HG02885 (cell line): ENCODE measurements at regions not wholly inside any gene's neighbourhood (a gene's known extent, or its start where the extent isn't known, plus 50 kb on each side); places are given as distances from the start of the nearest gene placed in this dataset.
"Not testable (repeated sequence)": the region's sequence is repeated elsewhere in the genome, so short reads cannot be mapped to it uniquely, and the experiment has no call there.

Experiments used
- ATAC-seq: cut with Tn5 transposase; IDR thresholded peaks from one replicate; pipeline ENCODE4 v1.9.1; 2021; ENCODE audit warnings: mild to moderate bottlenecking; ENCODE audit not compliant: unreplicated experiment, poor library complexity

DNA sequence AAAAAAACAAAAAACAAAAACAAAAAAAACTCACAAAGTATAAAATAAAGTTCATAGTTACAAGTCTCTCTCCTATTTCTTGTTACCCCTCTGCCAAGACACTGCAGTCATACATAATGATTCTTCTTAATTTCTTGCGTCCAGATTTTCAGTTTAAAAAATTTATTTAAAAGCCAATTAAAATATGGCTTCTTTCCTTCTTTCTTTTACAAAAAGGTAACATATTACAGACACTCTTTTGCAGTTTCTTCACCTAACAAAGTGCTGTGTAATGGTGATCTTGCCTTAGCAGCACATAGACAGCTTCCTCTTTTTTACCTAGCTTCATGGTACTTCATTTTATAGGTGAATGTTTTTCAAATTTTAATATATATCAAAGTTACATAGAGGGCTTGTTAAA lies 136.1 kb upstream of the SGO1 start:
- ATAC-seq: no peak

DNA sequence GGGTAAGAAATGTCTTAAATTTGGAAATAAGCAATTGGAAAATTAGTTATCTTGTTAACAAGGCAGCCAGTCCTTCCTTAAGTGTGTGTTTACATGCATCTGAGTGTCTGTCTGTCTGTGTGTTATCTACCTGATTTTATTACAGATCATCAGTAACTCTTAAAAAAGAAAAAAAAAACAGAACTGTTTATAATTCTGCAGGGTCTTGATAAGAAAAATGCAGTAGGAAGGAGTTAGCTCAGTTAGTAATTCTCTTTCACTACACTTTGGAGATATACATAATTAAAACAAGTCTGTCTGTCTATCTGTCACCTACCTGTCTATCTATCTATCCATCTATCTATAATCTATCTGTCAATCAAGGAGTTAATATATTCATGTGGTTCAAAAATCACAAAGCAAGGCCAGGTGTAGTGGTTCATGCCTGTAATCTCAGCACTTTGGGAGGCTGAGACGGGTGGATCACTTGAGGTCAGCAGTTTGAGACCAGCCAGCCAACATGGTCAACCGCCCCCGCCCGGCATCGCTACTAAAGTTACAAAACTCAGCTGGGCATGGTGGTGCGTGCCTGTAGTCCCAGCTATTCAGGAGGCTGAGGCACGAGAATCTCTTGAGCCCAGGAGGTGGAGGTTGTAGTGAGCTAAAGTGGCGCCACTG lies 135.5 kb upstream of the SGO1 start:
- ATAC-seq: no peak

DNA sequence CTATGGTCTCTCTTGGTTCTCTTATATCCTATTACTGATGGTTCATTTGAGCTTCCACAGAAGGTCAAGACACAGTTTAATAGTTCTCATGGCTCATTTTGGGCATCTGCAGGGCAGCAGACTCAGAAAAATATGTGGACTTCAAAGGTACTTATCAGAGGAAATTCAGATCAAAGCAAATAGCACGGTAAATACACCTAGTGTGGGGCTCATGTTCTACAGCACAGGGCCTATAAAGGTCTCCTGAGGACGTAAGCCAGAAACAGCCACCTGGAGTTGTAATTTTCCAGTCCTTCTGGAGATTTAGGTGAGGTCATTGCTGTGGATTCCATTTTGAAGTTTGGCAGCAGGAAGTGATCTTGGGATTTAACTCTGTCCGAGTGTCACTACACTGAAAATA lies 134.5 kb upstream of the SGO1 start:
- ATAC-seq: no peak

DNA sequence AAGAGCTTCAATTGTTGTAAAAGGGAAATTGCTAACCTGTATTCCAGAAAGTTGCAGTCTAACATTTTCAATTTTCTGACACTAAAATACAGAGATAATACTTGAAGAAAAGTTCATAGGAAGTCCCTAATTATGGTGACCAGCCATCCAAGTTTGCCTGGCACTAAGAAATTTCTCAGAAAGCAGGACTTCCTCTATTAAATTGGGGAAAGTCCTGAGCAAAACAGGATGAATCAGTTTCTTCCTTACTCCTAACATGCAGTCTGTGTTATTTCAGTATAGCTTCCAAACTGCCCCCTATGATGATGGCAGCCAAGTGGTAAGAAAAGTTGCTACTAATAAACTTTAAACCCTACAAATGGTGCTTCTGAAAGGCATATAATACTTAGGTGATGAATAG lies 133.5 kb upstream of the SGO1 start:
- ATAC-seq: no peak

DNA sequence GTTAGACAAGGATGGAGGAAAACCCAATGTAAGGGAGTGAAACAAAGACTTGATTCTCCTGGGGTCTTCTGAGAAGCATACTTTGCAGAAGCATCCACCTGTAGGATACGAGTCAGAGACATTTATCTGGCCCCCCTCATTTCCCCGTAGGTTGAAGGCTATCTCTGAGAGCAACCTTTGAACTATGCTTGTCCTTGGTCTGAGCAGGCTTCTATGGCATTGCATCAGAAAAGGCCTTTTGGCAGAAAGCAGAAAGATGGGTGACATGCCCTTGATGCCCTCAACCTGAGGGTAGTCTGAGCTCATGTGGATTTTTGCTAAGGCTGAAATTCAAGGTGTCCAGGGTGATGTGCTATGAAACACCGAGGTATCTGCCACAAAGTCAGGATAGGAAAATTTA lies 131.6 kb upstream of the SGO1 start:
- ATAC-seq: no peak

DNA sequence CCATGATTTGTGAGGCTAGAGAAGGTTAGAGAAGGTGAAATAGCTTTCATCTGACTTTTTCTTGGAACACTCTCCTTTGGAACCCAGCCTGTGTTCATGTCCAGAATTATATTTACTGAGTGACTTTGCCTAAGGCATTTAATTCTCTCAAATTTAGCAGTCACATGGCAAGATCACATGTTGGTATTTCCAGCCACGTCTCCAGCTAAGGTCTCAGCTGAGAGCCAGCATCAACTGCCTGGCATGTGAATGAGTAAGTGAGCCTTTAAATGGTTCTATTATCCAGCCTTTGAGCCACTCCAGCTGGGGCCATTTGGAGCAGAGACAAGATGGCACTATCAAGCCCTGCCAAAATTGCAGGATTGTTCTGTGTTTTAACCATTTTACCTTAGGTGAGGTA lies 130.2 kb upstream of the SGO1 start:
- ATAC-seq: no peak

DNA sequence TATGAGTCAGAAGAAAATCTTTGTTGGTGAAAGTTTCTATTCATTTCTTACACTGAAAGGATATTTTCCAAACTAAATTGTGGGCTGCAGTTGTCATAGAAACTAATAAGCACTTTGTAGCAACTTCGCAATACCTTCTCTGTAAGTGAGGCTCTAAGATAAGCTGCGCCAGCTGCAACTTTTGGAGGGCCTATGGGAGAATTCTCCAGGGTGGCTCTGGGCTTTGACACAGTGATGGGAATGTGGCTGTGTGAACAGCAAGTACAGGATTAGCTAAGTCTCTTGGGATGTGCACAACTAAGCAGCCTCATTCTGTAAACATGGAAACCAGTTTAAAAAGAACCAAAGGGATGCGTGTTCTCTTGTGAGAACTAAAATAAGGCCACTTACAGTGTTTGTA lies 124.6 kb upstream of the SGO1 start:
- no peak for ATAC-seq

DNA sequence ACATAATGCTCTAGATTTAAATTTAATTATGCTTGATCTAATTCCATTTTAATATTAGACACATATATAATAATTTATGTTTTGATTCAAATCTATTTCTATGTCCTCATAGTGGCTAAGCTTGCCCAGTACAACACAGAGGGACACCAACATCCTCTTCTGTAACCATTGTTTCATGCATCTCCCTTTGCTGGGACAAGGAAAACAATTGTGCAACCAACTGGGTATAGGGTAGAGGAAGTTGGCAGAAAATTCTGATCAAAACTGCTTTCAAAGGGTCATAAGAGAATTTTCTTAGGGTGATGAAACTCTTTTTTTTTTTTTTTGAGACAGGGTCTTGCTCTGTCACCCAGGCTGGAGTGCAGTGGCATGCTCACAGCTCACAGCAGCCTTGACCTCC lies 121.4 kb upstream of the SGO1 start:
- ATAC-seq: no peak

DNA sequence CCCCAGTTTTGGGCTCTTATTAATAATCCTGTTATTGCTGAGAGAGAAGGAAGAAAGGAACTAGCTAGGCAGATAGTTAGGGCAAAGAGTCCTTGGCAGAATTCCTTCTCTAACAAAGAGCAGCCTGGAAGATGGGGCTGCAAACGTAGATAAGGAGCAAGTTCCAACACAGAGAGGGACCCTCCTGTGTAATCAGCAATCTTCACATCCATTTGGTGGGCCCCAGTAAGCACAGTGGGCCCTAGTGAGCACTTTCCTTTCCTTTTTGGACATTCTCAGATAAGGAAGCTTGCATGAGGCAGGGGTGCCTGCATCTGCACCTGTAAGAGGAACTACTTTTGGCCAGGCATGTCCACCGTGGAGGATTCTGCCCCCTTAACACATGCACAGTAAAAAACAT lies 119.6 kb upstream of the SGO1 start:
- no peak for ATAC-seq

DNA sequence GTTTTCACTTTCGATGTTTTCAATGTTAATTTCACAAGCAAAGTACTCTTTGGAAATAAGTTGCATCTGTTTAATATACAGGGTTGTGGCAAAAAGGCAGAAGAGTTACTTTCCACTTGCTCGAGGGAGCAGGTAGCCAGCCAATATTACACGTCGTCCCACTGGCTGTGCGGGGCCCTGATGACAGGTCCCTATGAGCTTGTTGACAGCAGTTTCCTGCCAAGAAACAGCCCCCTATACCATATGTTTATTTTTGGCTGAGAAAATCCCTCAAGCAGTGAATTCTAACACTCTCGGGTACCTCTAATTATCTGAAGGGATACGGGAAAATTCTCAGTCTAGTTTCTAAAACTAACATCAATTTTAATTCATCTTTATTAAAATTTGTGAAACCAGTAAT lies 116.8 kb upstream of the SGO1 start:
- ATAC-seq: no peak

DNA sequence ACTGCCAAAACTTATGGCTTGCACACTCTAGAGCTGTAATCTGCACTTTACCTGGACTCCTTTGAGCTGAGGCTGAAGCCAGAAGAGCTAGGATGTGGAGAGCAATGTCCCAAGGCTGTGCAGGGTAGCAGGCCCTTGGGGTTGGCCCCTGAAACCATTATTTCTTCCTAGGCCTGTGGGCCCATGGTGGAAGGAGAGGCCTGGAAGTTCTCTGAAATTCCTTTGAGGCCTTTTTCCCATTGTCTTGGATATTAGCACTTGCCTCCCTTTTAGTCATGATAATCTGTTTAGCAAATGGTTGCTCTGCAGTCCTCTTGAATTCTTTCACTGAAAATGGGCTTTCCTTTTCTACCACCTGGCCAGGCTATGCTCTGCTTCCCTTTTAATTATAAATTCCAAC lies 102.0 kb upstream of the SGO1 start:
- ATAC-seq: no peak

DNA sequence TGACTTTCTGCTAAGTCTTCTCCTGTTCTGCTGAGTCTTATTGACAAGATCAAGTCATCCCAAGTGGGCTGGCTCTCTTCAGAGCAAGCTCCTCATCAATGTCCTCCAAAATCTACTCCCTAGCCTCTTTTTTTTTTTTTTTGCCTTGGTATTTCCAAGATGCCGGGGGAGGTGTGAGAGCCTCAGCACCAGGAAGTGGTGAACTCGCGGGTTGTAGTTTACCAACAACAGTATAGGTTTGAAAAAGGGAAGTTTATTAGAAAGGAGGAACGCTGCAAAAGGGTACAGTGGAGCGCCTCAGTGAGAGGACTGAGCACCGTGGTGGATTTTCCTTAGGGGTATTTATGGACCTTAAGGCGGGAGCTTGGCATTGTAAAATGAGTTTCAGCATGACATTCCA lies 94.3 kb upstream of the SGO1 start:
- ATAC-seq: peak; percentile 90

DNA sequence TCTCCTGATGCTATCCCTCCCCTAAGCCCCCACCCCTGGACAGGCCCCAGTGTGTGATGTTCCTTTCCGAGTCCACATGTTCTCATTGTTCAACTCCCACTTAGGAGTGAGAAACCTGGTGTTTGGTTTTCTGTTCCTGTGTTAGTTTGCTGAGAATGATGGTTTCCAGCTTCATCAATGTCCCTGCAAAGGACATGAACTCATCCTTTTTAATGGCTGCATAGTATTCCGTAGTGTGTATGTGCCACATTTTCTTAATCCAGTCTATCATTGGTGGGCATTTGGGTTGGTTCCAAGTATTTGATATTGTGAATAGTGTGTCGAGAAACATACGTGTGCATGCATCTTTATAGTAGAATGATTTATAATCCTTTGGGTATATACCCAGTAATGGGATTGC lies 80.0 kb upstream of the SGO1 start:
- not testable (repeated sequence) for ATAC-seq

DNA sequence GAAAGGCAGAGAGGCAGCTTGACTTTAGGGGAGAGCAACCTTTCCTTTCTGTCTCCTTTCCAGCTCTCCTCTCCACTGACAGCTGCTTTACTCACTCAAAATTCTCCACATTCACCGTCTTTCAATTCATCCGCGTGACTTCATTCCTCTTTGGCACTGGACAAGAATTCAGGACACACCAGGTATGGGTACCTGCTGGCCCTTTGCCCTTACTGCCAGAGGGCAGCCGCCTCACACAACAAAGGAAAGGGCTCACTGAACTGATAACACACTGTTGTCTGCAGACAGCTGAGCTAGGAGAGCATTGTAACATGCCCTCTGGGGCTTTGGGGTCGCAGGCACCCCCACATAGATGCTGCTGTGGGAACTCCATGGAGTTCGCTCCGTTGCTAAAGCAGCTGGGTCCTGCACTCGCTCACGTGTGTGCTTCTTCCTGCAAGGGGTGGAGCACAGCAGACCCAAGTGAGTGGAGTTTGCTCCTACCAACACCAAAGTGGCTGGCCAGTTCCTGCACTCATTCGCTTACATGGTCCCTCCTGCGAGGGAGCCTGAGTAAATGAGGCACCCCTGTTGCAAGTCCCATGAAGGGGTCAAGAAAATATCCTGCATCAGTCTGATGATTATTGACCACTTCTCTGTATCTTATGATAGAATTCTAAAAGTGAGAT lies 79.0 kb upstream of the SGO1 start:
- no peak for ATAC-seq

DNA sequence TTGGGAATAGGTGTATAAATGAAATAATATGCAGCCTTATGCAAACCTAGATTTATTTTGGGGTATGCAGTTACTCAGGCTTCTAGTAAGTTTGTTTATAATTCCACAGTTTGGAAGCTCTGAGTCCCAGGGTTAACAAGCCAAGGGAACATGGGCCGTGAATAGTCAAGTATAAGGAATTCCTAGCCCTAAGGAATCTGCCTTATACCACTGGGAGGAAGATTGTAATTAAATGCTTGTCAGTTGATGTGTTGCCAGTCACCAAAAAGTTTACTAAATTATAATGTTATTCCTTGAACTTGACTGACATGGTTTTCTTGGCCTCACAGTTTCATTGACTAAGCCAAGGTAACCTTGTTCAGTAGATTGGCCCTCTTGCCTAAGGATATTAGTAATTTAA lies 72.4 kb upstream of the SGO1 start:
- no peak for ATAC-seq

DNA sequence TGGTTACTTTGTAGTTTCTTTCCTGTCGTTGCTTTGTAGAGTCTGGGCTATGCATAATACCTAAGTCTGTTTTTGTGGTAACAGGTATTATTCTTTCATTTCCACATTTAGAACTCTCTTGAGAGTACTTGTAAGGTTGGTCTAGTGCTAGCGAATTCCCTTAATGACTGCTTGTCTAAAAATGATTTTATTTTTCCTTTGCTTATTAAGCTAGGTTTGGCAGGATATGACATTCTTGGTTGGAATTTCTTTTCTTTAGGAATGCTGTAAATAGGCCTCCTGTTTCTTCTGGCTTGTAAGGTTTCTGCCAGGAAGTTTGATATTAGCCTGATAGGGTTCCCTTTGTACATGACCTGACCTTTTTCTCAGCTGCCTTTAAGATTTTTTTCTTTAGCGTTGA lies 70.1 kb upstream of the SGO1 start:
- peak; percentile 98 for ATAC-seq

DNA sequence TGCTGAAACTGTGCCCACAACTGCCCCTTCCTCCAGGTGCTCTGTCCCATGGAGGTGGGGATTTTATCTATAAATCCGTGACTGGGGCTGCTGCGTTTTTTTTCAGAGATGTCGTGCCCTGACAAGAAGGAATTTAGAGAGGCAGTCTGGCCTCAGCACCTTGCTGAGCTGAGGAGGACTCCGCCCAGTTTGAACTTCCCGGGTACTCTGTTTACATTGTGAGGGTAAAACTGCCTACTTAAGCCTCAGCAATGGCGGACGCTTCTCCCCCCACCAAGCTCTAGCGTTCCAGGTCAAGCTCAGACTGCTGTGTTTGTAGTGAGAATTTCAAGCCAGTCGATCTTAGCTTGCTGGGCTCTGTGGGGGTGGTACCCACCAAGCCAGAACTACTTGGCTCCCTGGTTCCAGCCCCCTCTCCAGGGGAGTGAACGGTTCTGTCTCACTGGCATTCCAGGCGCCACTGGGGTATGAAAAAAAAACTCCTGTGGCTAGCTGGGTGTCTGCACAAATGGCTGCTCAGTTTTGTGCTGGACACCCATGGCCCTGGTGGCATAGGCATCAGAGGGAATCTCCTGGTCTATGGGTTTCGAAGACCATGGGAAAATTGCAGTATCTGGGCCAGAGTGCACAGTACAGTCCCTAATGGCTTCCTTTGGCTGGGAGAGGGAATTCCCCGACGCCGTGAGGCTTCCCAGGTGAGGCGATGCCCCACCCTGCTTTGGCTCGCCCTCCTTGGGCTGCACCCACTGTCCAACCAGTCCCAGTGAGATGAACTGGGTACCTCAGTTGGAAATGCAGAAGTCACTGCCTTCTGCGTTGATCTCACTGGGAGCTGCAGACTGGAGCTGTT lies 68.5 kb upstream of the SGO1 start:
- ATAC-seq: no peak

DNA sequence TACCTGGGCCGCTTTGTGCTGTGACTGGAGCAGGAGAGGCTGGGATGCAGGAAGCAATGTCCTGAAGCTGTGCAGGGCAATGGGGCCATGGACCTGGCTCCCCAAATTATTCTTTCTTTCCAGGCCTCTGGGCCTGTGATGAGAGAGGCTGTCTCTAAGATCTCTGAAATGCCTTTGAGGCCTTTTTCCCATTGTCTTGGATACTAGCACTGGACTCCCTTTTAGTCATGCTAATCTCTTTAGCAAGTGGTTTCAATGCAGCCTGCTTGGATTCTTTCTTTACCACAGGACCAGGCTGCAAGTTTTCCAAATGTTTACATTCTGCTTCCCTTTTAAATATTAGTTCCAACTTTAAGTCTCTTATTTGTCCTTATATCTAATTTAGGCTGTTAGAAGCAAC lies 64.8 kb upstream of the SGO1 start:
- no peak for ATAC-seq

DNA sequence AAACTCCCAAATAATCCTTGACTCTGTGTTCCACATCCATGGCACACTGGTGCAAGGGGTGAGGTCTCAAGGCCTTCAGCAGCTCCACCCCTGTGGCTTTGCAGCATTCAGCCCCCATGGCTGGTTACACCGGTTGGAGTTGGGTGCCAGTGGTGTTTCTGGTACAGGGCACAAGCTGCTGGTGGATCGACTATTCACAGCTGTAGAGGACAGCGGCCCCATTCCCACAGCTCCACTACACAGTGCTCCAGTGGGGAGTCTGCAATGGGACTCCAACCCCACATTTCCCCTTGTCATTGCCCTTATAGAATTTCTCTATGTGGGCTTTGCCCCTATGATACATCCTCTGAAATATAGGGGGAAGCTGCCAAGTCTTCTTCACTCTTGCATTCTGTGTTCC lies 64.3 kb upstream of the SGO1 start:
- ATAC-seq: no peak

DNA sequence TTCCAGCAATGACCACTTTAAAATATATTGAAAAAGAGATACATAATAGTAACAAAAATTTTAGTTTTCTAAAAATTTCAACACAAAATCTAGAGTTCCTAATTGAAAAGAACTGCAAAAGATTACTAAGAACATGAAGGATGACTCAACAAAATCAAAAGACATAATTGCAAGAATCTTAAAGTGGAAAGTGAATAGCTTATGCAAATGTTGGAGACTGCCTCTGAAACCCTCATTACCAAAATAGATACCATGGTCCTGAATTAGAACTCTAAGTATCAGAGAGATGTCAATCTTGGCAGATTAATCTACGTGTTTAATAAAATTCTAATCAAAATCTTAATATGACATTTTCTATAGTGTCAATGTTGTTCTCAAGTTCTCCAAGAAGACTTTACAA lies 60.7 kb upstream of the SGO1 start:
- peak; percentile 94 for ATAC-seq

DNA sequence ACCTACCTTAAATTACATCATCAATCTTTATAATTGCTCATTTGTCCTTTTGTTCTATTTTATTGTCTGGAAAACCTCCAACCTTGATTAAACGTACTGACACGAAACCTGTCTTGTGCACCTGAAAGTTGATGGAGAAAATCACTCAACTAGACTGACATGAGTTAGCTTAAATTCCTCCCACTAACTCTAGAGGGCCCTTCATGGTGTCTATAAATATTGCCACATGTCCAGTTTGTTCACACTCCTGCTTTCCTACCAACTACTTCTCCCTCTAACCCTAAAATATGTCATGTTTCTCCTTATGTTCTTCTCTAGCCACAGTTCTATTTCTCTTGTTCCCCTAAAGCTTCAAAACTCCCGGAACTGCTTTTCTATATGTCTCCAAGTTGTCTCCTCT lies 59.8 kb upstream of the SGO1 start:
- ATAC-seq: peak; percentile 33
